HG03354 (cell line): ENCODE measurements at regions not wholly inside any gene's neighbourhood (a gene's known extent, or its start where the extent isn't known, plus 50 kb on each side); places are given as distances from the start of the nearest gene placed in this dataset.
A peak's percentile ranks its signal among the peaks of the same experiment; 100 is the strongest.

ENCODE experiments used
- ATAC-seq: cut with Tn5 transposase; IDR thresholded peaks from one replicate; pipeline ENCODE4 v1.9.1; 2021; ENCODE audit warnings: mild to moderate bottlenecking; ENCODE audit not compliant: unreplicated experiment, poor library complexity, severe bottlenecking

- ATAC-seq, result no peak
These were observed 66.2 kb upstream of the CLINT1 start for GRCh38 chr5:157924931-157925729.

GRCh38 chr5:157924490-157924889 is 65.5 kb upstream of the CLINT1 start:
- ATAC-seq, result no peak

GRCh38 chr5:157923765-157924164 is 64.8 kb upstream of the CLINT1 start:
- ATAC-seq, result no peak

GRCh38 chr5:157922026-157922425 is 63.1 kb upstream of the CLINT1 start:
- no peak for ATAC-seq

- ATAC-seq, result no peak
These were observed 61.9 kb upstream of the CLINT1 start for GRCh38 chr5:157920828-157921170.

- ATAC-seq, result no peak
These were observed 60.1 kb upstream of the CLINT1 start for GRCh38 chr5:157918811-157919742.

- peak; percentile 65 for ATAC-seq
These were observed 59.2 kb upstream of the CLINT1 start for GRCh38 chr5:157917899-157918809.

GRCh38 chr5:157917491-157917890 is 58.5 kb upstream of the CLINT1 start:
- ATAC-seq, result no peak

- ATAC-seq, result no peak
These were observed 56.7 kb upstream of the CLINT1 start for GRCh38 chr5:157915638-157916037.

- ATAC-seq, result no peak
These were observed 55.3 kb upstream of the CLINT1 start for GRCh38 chr5:157914151-157914788.

- no peak for ATAC-seq
These were observed 54.6 kb upstream of the CLINT1 start for GRCh38 chr5:157913575-157913974.

- peak; percentile 93 for ATAC-seq
These were observed 53.8 kb upstream of the CLINT1 start for GRCh38 chr5:157912621-157913325.

GRCh38 chr5:157911568-157911967 is 52.6 kb upstream of the CLINT1 start:
- ATAC-seq, result no peak
